Transverse colon (tissue), 4 donors: ENCODE measurements at regions not wholly inside any gene's neighbourhood (a gene's known extent, or its start where the extent isn't known, plus 50 kb on each side); places are given as distances from the start of the nearest gene placed in this dataset.

Source experiments
- CTCF ChIP-seq, 5 experiments: fragments of 200-600 bp in 3 of 5; fragments of 450-650 bp in 2 of 5; sonication (generic) in 3 of 5; IDR thresholded peaks; 1 replicate in 2 of 5; 2 replicates in 3 of 5; pipeline ENCODE4 v1.5.1; 2016 to 2017; ENCODE audit warnings: antibody characterized with exemption in 5 of 5, inconsistent platforms in 3 of 5, mild to moderate bottlenecking in 2 of 5, moderate library complexity in 1 of 5
- EP300 ChIP-seq: sonication (generic); formaldehyde crosslinking; IDR thresholded peaks from one replicate; pipeline ENCODE4 v1.6.1; 2017; ENCODE audit warnings: antibody characterized with exemption, low read depth
- POLR2A ChIP-seq: fragments of 450-650 bp; IDR thresholded peaks from one replicate; pipeline ENCODE4 v1.6.1; 2016; ENCODE audit warnings: antibody characterized with exemption, mild to moderate bottlenecking, moderate library complexity
- POLR2AphosphoS5 ChIP-seq, 3 donors: sonication (generic); formaldehyde crosslinking; IDR thresholded peaks; one replicate each; pipeline ENCODE4 v1.6.1; 2016; ENCODE audit warnings: antibody characterized with exemption in 3 of 3

DNA sequence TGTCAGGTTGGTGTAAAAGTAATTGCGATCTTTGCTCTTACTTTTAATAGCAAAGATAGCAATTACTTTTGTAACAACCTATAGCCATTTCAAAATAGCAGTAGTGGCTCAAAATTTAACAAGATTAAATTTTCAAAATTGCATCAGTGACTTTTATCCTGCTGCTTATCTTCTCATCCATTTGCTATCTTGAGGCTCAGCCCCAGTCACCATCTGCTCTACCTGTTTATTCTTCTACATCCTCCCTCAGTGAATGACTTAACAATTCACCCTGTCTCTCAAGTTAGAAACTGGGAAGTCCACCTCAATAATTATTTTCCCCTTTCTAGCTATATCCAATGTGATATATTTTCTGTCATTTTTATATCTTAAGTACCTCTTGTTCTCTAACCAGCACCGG, 148.6 kb upstream of the ZNF804A start:
- no peak for TF ChIP-seq CTCF (IDR thresholded peaks at IDR 0.05)
- no peak for TF ChIP-seq POLR2A
- no peak for TF ChIP-seq POLR2AphosphoS5 (IDR thresholded peaks at IDR 0.05)
- TF ChIP-seq EP300 = no peak
